GM18873 (cell line): ENCODE measurements at regions not wholly inside any gene's neighbourhood (a gene's known extent, or its start where the extent isn't known, plus 50 kb on each side); places are given as distances from the start of the nearest gene placed in this dataset.
"Not testable (repeated sequence)": the region's sequence is repeated elsewhere in the genome, so short reads cannot be mapped to it uniquely, and the experiment has no call there.

Experiments
- ATAC-seq: cut with Tn5 transposase; IDR thresholded peaks from one replicate; pipeline ENCODE4 v1.9.1; 2021; ENCODE audit warnings: mild to moderate bottlenecking, moderate library complexity, moderate number of reproducible peaks; ENCODE audit not compliant: unreplicated experiment, low FRiP score

DNA sequence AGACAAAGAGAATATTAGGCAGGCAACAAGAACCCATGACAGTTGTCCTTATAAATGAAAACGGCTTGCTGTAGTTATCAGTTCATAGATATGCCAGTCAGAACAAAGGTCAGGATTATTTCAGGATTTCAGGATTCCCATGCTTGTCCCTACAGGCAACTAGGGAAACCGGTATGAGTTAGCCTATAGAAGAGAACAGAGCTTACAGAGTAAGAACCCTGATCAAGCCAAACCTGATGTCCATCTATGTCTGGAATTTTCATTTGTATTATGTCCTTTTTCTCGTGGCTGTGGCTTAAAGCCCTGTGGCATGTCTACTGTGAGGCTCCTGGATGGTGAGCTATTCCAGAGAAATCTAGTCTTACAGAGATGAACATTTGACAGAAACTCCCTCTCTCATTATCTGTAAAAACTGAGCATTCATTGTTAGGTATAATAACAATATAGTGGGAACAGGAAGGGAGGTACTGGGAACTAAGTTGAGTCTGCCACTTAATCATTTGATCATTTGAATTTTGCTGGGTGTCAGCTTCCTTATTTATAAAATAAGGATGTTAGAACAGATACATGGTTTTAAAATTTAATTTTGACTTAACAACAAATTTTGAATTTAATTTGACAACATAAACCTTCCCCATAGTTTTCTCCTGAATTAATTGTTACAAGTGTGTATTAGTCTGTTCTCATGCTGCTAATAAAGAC, 129.5 kb upstream of the KLF3 start:
- ATAC-seq: no peak

- not testable (repeated sequence) for ATAC-seq
These were observed 128.9 kb upstream of the KLF3 start for GRCh38 chr4:38535071-38535470.

DNA sequence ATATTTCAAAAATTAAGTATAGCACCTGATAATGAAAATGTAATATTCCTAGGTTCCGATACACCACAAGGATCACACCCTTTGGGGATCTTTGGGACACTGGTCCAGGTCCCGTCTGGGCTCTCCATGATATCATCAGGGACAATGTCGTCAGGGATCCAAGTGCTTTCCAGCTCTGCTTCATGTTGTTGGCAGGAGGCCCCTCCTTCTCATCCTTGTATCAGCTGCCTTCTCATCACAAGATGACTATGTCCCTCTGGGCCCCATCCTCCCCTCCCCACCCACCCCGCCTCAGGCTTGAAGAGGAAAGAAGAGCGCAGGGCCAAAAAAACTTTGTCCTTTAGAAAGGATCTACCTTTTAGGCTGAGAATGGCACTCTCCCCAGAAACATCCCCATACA, 128.3 kb upstream of the KLF3 start:
- no peak for ATAC-seq

DNA sequence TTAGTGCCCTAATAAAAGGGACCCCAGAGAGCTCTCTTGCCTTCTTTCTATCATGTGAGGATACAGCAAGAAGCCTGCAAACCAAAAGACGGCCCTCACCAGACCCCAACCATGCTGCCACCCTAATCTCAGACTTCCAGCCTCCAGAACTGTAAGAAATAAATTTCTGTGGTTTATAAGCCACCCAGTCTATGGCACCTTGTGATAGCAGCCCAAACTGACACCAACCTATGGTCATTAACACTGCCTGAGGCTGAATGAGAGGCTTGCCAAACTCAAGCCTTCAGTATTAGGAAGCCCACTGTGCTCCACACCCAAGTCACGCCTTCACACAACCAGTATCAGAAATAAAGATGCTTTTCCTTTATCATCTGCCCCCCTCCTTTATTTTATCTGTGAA, 127.3 kb upstream of the KLF3 start:
- no peak for ATAC-seq

- no peak for ATAC-seq
These were observed 126.3 kb upstream of the KLF3 start for GRCh38 chr4:38537666-38538065.

DNA sequence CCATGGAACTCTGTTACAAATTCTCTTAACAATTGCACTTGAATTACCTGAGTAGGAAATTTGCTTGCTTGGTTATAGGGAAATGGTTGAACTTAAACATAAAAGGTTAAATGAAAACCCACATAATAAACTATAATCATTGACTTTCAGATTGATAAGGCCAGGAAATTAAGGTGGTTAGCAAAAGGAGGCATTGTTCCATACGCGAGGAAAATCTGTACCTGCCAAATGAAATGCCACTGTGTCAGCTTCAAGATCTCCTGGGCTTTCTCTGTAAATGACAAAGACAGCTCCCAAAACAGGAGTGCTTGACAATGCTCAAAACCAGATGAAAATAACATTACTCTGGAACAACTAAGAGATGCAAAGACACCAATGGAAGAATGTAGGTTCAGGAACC, 125.5 kb upstream of the KLF3 start:
- no peak for ATAC-seq

DNA sequence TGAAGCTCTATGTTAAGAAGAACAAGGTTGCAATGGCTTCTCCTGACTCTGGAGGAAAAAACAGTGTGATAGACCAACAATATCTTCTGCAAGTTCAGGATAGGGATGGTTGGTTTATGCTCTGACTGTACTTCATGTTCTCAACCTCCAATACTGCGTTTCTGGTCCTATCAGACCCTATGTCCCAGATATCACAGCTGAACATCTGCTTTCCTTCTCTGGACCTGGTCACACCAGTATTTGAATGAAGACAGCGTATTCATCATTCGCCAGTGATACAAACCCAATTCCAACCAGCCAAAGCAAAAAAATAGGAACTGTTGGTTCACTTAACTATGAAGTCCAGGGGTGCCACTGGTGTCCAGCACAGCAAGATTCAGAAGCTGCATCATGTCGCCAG, 124.5 kb upstream of the KLF3 start:
- no peak for ATAC-seq

GRCh38 chr4:38547052-38547451, 116.9 kb upstream of the KLF3 start:
- no peak for ATAC-seq

DNA sequence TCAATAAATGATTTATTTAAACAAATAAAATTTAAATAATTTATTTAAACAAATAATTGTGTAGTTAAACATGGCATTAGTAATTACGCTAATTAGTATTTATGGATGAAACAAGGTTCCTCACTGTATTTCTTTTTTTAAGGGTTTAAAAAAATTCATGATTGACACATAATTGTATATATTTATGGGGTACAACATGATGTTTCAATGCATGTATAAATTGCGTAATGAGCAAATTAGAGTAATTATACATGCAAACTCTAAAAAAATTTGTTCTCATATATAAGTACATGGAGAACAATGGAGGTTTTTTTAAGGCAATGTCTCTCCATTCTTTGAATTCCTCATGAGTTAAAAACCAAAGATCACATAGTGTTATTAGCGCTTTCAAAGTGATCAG, 115.7 kb upstream of the KLF3 start:
- ATAC-seq: no peak

GRCh38 chr4:38559374-38559773, 104.6 kb upstream of the KLF3 start:
- no peak for ATAC-seq

GRCh38 chr4:38560340-38560739, 103.7 kb upstream of the KLF3 start:
- no peak for ATAC-seq

DNA sequence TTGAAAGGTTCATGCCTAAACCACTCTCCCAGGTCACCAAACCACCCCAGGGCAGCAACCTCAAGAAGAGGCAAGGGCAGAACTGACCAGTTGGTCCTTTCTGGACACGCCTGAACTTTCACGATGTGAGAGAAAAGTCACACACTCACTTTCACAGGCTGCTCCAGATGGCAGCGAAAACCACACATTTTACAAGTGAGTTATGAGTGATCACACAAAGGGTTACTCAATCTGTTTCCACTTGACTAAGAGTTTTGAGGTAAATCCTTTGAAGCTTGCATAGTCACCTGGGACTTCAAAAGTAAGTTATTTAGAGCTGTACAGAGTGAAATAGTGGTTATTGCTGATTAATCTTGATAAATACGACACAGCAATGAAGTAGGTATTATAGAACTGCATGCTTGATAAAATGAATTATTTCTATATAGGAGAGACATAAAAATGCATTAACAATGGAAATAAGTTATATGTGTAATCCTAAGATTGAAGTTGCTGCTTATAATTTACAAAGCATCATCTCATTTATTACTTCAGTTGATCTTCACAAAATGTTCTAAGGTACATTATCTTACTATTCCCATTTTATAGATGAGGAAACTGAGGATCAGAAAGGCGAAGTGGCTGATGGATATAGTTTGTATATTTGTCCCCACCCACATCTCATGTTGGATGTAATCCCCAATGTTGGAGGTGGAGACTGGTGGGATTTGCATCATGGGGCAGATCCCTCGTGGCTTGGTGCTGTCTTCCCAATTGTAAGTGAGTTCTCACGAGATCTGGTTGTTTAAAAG, 103.0 kb upstream of the KLF3 start:
- peak; percentile 71 for ATAC-seq

DNA sequence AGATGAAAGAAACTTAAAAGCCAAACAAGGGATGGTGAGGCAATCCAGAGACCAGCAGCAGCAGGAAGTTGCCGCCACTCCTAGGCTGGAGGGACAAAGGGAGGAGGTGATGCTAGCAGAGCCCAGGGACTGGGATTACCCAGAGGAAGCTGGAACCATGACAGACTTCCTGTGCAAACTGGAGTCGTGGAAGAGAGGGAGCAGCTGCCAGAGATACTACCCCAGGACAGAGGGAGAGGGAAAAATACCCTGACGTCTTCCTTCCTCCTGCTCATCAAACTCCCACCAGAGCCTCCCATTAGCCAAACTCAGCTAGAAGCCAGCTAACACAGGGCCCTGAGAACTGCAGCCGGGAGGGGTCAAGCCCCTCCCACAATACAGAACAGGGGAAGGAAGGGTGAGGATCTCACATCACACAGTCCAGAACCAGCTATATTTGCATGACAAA, 101.2 kb upstream of the KLF3 start:
- no peak for ATAC-seq

DNA sequence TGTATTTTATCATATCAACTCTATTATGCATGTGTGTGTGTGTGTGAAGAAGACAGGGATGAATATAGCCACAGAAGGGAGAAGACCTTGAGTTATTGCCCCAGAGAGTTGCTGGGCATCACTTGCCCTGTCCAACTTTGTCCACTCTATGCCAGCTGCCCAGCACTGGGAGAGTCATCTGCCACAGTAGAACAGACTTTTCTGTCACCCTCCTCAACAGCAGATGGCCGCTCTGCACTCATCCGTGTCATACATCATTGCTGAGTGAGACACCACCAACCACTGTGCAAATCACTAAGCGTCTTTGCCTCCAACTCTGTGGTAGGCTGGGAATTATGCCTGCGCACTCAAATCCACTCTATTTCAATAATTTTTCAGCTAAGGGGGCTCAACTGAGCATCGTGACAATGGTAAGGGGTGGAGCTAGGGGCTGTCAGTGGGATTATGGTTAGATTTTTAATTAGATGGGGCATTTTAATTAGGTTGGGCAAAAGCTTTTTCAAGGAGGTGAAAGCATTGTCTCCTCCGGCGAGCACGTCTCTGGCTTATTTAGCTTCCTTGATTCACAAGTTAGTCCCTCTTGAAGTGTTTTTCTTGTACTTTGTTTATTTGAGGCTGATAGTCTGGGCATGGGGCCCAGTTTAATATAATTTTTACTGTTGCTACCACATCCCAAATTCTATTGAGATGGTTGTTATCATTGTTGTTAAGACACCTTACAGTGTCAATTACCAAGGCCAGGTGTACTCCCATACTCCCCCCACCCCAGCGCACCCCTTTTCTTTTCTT, 100.1 kb upstream of the KLF3 start:
- ATAC-seq: no peak

DNA sequence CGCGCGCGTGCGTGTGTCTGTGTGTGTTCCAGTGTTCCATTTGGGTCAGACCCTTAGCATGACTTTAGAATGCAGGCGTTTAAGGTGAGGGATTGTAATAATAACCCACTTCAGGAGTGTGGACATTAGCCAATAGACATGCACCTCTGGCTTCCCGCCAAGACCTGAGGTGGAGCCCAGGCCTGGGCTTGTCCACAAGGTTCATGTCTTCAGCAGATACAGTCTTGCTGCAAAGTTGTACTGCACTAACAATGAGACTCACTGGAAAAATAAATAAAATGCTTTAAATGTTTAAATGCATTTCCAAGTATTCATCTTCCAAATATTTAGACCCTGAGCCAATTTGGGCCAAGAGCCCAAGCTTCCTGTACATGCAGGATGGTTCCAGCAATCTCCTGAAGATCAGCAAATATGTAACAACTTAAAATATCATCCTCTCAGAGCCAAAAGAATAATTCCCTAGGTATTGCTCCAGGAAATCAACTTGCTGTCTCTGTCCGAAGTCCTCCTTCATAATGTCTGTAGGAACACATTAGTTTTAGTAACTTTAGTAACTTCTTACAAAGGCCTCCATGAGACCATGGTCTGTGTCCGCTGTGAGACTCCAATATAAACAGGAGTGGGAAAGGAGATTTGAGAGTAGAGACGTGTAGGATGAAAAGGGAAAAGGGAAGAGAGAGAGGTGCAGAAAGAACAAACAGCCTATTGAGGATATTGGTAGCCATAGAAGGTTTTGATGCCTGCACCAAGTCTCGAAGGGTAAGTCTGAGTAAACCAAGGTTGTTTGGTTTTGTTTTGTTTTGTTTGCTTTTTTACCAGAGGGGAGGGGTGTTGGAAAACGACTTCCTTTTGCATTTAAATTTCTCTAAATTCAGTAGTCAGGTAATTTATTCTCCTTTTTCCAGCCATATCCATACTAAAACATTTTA, 98.5 kb upstream of the KLF3 start:
- no peak for ATAC-seq

- no peak for ATAC-seq
These were observed 97.1 kb upstream of the KLF3 start for GRCh38 chr4:38566806-38567398.

DNA sequence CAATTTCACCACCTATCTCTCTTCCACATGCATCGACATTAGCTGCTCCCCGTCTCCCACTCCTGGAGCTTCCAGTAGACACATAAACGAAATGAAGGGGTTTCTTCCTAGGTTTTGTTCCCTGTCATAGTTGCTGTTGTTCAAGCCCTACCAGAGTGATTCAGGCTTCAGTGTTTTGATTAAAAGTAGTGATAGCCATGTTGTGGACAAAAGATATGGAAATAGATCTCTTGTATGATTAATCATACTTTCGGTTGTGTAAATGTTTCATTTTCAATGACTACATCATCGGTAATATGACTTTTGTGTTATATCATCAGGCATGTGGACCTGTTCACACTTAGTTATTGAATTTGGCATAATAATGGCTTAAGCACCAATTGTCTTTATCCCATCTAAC, 96.5 kb upstream of the KLF3 start:
- ATAC-seq: no peak

- ATAC-seq: no peak
These were observed 95.2 kb upstream of the KLF3 start for GRCh38 chr4:38568768-38569167.

GRCh38 chr4:38570647-38571276, 93.2 kb upstream of the KLF3 start:
- ATAC-seq: no peak
